Heart right ventricle (tissue), 16 donors: ENCODE measurements at regions not wholly inside any gene's neighbourhood (a gene's known extent, or its start where the extent isn't known, plus 50 kb on each side); places are given as distances from the start of the nearest gene placed in this dataset.

ENCODE experiments used
- ATAC-seq, 8 donors: fragments of 200-7000 bp; cut with Tn5 transposase; one replicate each; pipeline ENCODE4 v1.9.1; 2020; ENCODE audit warnings: mild to moderate bottlenecking in 8 of 8, moderate library complexity in 8 of 8, moderate number of reproducible peaks in 1 of 8
- DNase-seq, 2 donors: peaks; one replicate each; pipeline ENCODE4 v3.0.0-alpha.2; 2020
- H3K27ac ChIP-seq, 10 donors: fragments of 200-600 bp; sonication (generic) in 2 of 10; one replicate each; pipeline versions ENCODE4 v1.5.0 to v1.8.0; 2020 to 2022; ENCODE audit warnings: mild to moderate bottlenecking in 3 of 10
- H3K27me3 ChIP-seq, 7 donors: fragments of 200-600 bp; one replicate each; pipeline ENCODE4 v1.8.0; 2021 to 2022; ENCODE audit warnings: mild to moderate bottlenecking in 2 of 7
- H3K36me3 ChIP-seq, 9 donors: fragments of 200-600 bp; sonication (generic) in 1 of 9; one replicate each; pipeline versions ENCODE4 v1.5.0 to v1.8.0; 2020 to 2022; ENCODE audit warnings: mild to moderate bottlenecking in 2 of 9
- H3K4me1 ChIP-seq, 9 donors: fragments of 200-600 bp; sonication (generic) in 1 of 9; one replicate each; pipeline versions ENCODE4 v1.5.0 to v1.8.0; 2020 to 2022; ENCODE audit warnings: mild to moderate bottlenecking in 4 of 9
- H3K4me3 ChIP-seq, 10 donors: fragments of 200-600 bp; sonication (generic) in 2 of 10; one replicate each; pipeline versions ENCODE4 v1.5.0 to v1.8.0; 2020 to 2022; ENCODE audit warnings: mild to moderate bottlenecking in 7 of 10, moderate library complexity in 2 of 10
- H3K9me3 ChIP-seq, 11 donors: fragments of 200-600 bp in 10 of 11; sonication (generic) in 2 of 11; one replicate each; pipeline versions ENCODE4 v1.5.0 to v1.8.0; 2013 to 2022; ENCODE audit warnings: mild to moderate bottlenecking in 2 of 11, control low read depth in 1 of 11, moderate library complexity in 1 of 11
- CTCF ChIP-seq, 9 donors: fragments of 200-600 bp; sonication (generic) in 2 of 9; IDR thresholded peaks; one replicate each; pipeline versions ENCODE4 v1.5.0 to v1.8.0; 2021 to 2022; ENCODE audit warnings: antibody characterized with exemption in 9 of 9, mild to moderate bottlenecking in 5 of 9, moderate library complexity in 1 of 9
- WGBS, 2 donors: extraction: QIAGEN DNeasy Blood & Tissue Kit; methylation state at CpG; one replicate each; pipeline ENCODE4 v1.1.7; 2013; ENCODE audit warnings: inconsistent platforms in 1 of 2; 5-methylcytosine and 5-hydroxymethylcytosine counted together
- intact Hi-C, 10 donors: fragments of 100-400 bp; cut with DNase I; formaldehyde crosslinking; loops; one replicate each; pipeline versions ENCODE4 v1.11.1 to v1.14.2; 2022
- donor health status: Arrhythmogenic right ventricular cardiomyopathy.
- donor health status: ischemic (EF 13 %, LVEDD 7.1; RV severe dilation, severe dysfunction).
- donor health status: healthy with polysubstance abuse.
- donor health status: DM: no; HTN: yes; CAD: no.
- donor health status: DM: no; HTN: no; CAD: no.
- donor health status: ischemic (EF 25% LVEDD 6.9; RV normal size, moderate dysfunction).
- donor health status: ischemic (EF 25% LVEDD 5.7; RV mildly dilated, moderate dysfunction).
- donor health status: healthy.
- donor health status: DM: yes; HTN: yes; CAD: no.
- donor health status: Ischemic cardiomyopathy.
- donor health status: ischemic (EF 35%, LVEDD 5.7; RV mildly dilated, moderate dysfunction).
- donor health status: nonischemic (EF 11% LVEDD 7.7; RV severe dilation, severe dysfunction).
- donor health status: DM: yes; HTN: yes; CAD: no.
- donor health status: PGD.
- donor health status: ischemic (EF 29% LVEDD 5.4; RV normal size, mild dysfunction).
- donor health status: nonischemic (EF 23%, LVEDD 6.1; RV moderate dilation, normal function).

- intact Hi-C loops: no loop called here
- ATAC-seq (no peak), DNase-seq (no peak)
- TF ChIP-seq CTCF (IDR thresholded peaks at IDR 0.05): no peak
- no peak overlapping the region for H3K27ac ChIP-seq
- H3K4me3 ChIP-seq: no peak overlapping the region
- H3K36me3 ChIP-seq: no peaks in the 10 kb centered on the region
- no peaks in the 10 kb centered on the region for H3K27me3 ChIP-seq
- no peaks in the 10 kb centered on the region for H3K4me1 ChIP-seq
- 95 to 98% methylated on average over 1 of the region's 1 CpG for WGBS, 2 donors
- no peaks in the 10 kb centered on the region for H3K9me3 ChIP-seq
These were observed 85.8 kb upstream of the DNAJC10 start for GRCh38 chr2:182630207-182630606.

GRCh38 chr2:182631299-182631698 lies 84.8 kb upstream of the DNAJC10 start:
- DNase-seq: no peak
- ATAC-seq: no peak
- intact Hi-C loops: no loop called here
- Histone ChIP-seq H3K27ac (no peak overlapping the region), H3K36me3 (no peaks in the 10 kb centered on the region), H3K4me3 (no peak overlapping the region), H3K9me3 (no peaks in the 10 kb centered on the region), H3K27me3 (no peaks in the 10 kb centered on the region), H3K4me1 (no peaks in the 10 kb centered on the region)
- TF ChIP-seq CTCF (IDR thresholded peaks at IDR 0.05): no peak
- WGBS, 2 donors: 81% methylated on average over 3 of the region's 3 CpGs

GRCh38 chr2:182634386-182634785 lies 81.7 kb upstream of the DNAJC10 start:
- 87 to 92% methylated on average over 3 of the region's 3 CpGs for WGBS, 2 donors
- no peak overlapping the region for H3K27ac ChIP-seq
- no peak for TF ChIP-seq CTCF (IDR thresholded peaks at IDR 0.05)
- H3K4me1 ChIP-seq: no peaks in the 10 kb centered on the region
- intact Hi-C loops: no loop called here
- H3K9me3 ChIP-seq: no peaks in the 10 kb centered on the region
- ATAC-seq: no peak
- no peak for DNase-seq
- H3K27me3 ChIP-seq: no peaks in the 10 kb centered on the region
- H3K4me3 ChIP-seq: no peak overlapping the region
- no peaks in the 10 kb centered on the region for H3K36me3 ChIP-seq

GRCh38 chr2:182636699-182637098 lies 79.4 kb upstream of the DNAJC10 start:
- no peak for TF ChIP-seq CTCF (IDR thresholded peaks at IDR 0.05)
- WGBS, 2 donors: 61 to 91% methylated on average over 5 of the region's 5 CpGs
- no peaks in the 10 kb centered on the region for H3K36me3 ChIP-seq
- ATAC-seq: no peak
- intact Hi-C loops: no loop called here
- H3K27me3 ChIP-seq: no peaks in the 10 kb centered on the region
- no peak for DNase-seq
- H3K4me3 ChIP-seq: no peak overlapping the region
- H3K9me3 ChIP-seq: no peaks in the 10 kb centered on the region
- H3K4me1 ChIP-seq: no peaks in the 10 kb centered on the region
- H3K27ac ChIP-seq: no peak overlapping the region

GRCh38 chr2:182638667-182639066 lies 77.4 kb upstream of the DNAJC10 start:
- ATAC-seq: no peak
- WGBS, 2 donors: 94 to 97% methylated on average over 2 of the region's 2 CpGs
- no peak for TF ChIP-seq CTCF (IDR thresholded peaks at IDR 0.05)
- no peak for DNase-seq
- Histone ChIP-seq H3K36me3 (no peaks in the 10 kb centered on the region), H3K9me3 (no peaks in the 10 kb centered on the region), H3K4me1 (no peaks in the 10 kb centered on the region), H3K4me3 (no peak overlapping the region), H3K27me3 (no peaks in the 10 kb centered on the region), H3K27ac (no peak overlapping the region)
- intact Hi-C loops: no loop called here
